ENCODE measurements at regions not wholly inside any gene's neighbourhood (a gene's known extent, or its start where the extent isn't known, plus 50 kb on each side); places are given as distances from the start of the nearest gene placed in this dataset.

- Histone ChIP-seq H4K20me1 (ENCODE audit: control insufficient read depth, insufficient read depth) (no peaks in the 10 kb centered on the region), H3K9me3 (replicated peaks; ENCODE audit: control insufficient read depth, insufficient read depth, low read length) (no peaks in the 10 kb centered on the region), H3K79me2 (ENCODE audit: control insufficient read depth, insufficient read depth, low read length) (no peaks in the 10 kb centered on the region), H3K27me3 (replicated peaks in 1 of 2; ENCODE audit: control insufficient read depth in 2 of 2, insufficient read depth in 2 of 2, low read length in 1 of 2) (no peaks in the 10 kb centered on the region), H3K4me3 (no peak overlapping the region), H3K4me1 (ENCODE audit: control insufficient read depth, insufficient read depth, low read length) (no peaks in the 10 kb centered on the region), H3K9ac (ENCODE audit: control insufficient read depth, insufficient read depth, low read length) (no peak overlapping the region), H3K36me3 (ENCODE audit: control insufficient read depth in 2 of 2, insufficient read depth in 2 of 2, low read length in 1 of 2) (no peaks in the 10 kb centered on the region), H2AFZ (ENCODE audit: control insufficient read depth, low read depth, low read length) (no peak overlapping the region), H3K4me2 (ENCODE audit: control insufficient read depth, insufficient read depth) (no peak overlapping the region), H3K27ac (ENCODE audit: control insufficient read depth, insufficient read depth) (no peak overlapping the region)
- in situ Hi-C loops (cut with MboI): no loop called here
- FAIRE-seq (no peak), DNase-seq (ENCODE audit: low read depth, low spot score) (no peak), ATAC-seq (no peak)
- SMC1A ChIA-PET (ENCODE audit: uncharacterized antibody, unreplicated experiment): no interaction called here
- CTCF ChIA-PET: no interaction called here
- RAD21 ChIA-PET (ENCODE audit: unreplicated experiment): no interaction called here
- 64% methylated on average over 30 of the region's 56 CpGs for WGBS (ENCODE audit: insufficient coverage, insufficient replicate concordance, low lambda C conversion rate, missing lambda C conversion rate)
- TF ChIP-seq BRCA1 (IDR thresholded peaks at IDR 0.05; ENCODE audit: low read depth, low read length): no peak
- TF ChIP-seq, protein P1, sequence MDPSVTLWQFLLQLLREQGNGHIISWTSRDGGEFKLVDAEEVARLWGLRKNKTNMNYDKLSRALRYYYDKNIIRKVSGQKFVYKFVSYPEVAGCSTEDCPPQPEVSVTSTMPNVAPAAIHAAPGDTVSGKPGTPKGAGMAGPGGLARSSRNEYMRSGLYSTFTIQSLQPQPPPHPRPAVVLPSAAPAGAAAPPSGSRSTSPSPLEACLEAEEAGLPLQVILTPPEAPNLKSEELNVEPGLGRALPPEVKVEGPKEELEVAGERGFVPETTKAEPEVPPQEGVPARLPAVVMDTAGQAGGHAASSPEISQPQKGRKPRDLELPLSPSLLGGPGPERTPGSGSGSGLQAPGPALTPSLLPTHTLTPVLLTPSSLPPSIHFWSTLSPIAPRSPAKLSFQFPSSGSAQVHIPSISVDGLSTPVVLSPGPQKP (IDR thresholded peaks at IDR 0.05; ENCODE audit: low read depth, low read length): no peak
- no peak for TF ChIP-seq MTA3 (IDR thresholded peaks at IDR 0.05; ENCODE audit: borderline replicate concordance, low read length)
- no peak for TF ChIP-seq CHD4 (IDR thresholded peaks at IDR 0.05)
- no peak for TF ChIP-seq CEBPB (IDR thresholded peaks at IDR 0.05; ENCODE audit: borderline replicate concordance in 1 of 2, low read depth in 2 of 2, low read length in 2 of 2)
- TF ChIP-seq ZNF24 (IDR thresholded peaks at IDR 0.05): no peak
- BruUV-seq (replicated peaks): no TSS peak
- POLR2A ChIA-PET: no interaction called here
- intact Hi-C loops (cut with micrococcal nuclease; ENCODE audit: unreplicated experiment): no loop called here
Measured at GRCh38 chr2:59066787-59067399, 825.8 kb upstream of the FANCL start.

GRCh38 chr2:59047373-59047995, 806.4 kb upstream of the FANCL start:
- no peaks in the 10 kb centered on the region for H4K20me1 ChIP-seq (ENCODE audit: control insufficient read depth, insufficient read depth)
- SMC1A ChIA-PET (ENCODE audit: uncharacterized antibody, unreplicated experiment): no interaction called here
- no peaks in the 10 kb centered on the region for H3K4me1 ChIP-seq (ENCODE audit: control insufficient read depth, insufficient read depth, low read length)
- CTCF ChIA-PET: interaction anchor here (1.3 kb wide), 1 partner anchor 22 kb away, joined by 5 read pairs; no protein-coding TSS in a partner anchor
- no TSS peak for BruUV-seq (replicated peaks)
- no peaks in the 10 kb centered on the region for H3K36me3 ChIP-seq (ENCODE audit: control insufficient read depth in 2 of 2, insufficient read depth in 2 of 2, low read length in 1 of 2)
- in situ Hi-C loops (cut with MboI) (no loop called here), intact Hi-C loops (cut with micrococcal nuclease; ENCODE audit: unreplicated experiment) (no loop called here)
- H3K9ac ChIP-seq (ENCODE audit: control insufficient read depth, insufficient read depth, low read length): no peak overlapping the region
- RAD21 ChIA-PET (ENCODE audit: unreplicated experiment): no interaction called here
- no peak overlapping the region for H2AFZ ChIP-seq (ENCODE audit: control insufficient read depth, low read depth, low read length)
- H3K4me2 ChIP-seq (ENCODE audit: control insufficient read depth, insufficient read depth): no peak overlapping the region
- H3K27me3 ChIP-seq (replicated peaks in 1 of 2; ENCODE audit: control insufficient read depth in 2 of 2, insufficient read depth in 2 of 2, low read length in 1 of 2): no peaks in the 10 kb centered on the region
- H3K9me3 ChIP-seq (replicated peaks; ENCODE audit: control insufficient read depth, insufficient read depth, low read length): no peaks in the 10 kb centered on the region
- TF ChIP-seq POLR2AphosphoS5 (IDR thresholded peaks at IDR 0.05; ENCODE audit: low read length) (no peak), TAF1 (IDR thresholded peaks at IDR 0.05; ENCODE audit: borderline replicate concordance, low read depth, low read length) (no peak), FOXM1 (IDR thresholded peaks at IDR 0.05; ENCODE audit: low read depth, low read length) (no peak), LARP7 (IDR thresholded peaks at IDR 0.05) (no peak), CHD4 (IDR thresholded peaks at IDR 0.05) (no peak), MEF2A (IDR thresholded peaks at IDR 0.05; ENCODE audit: insufficient read depth, low read depth, low read length) (no peak)
- H3K27ac ChIP-seq (ENCODE audit: control insufficient read depth, insufficient read depth): no peak overlapping the region
- WGBS (ENCODE audit: insufficient coverage, insufficient replicate concordance, low lambda C conversion rate, missing lambda C conversion rate): 27% methylated on average over 4 of the region's 4 CpGs
- DNase-seq (ENCODE audit: low read depth, low spot score): no peak
- H3K79me2 ChIP-seq (ENCODE audit: control insufficient read depth, insufficient read depth, low read length): no peaks in the 10 kb centered on the region
- no peak for FAIRE-seq
- POLR2A ChIA-PET: no interaction called here
- no peak for ATAC-seq
- no peak overlapping the region for H3K4me3 ChIP-seq

Measured in GM12878 (cell line).